MM.1S (cell line): ENCODE measurements at regions not wholly inside any gene's neighbourhood (a gene's known extent, or its start where the extent isn't known, plus 50 kb on each side); places are given as distances from the start of the nearest gene placed in this dataset.

Experiments
- CTCF ChIP-seq: fragments of 300-600 bp; sonication (generic); IDR thresholded peaks from 2 replicates; pipeline ENCODE4 v1.5.1; 2016; ENCODE audit warnings: antibody characterized with exemption, low read length, mixed read lengths
- EZH2 ChIP-seq: fragments of 300-600 bp; sonication (generic); optimal IDR thresholded peaks from 2 replicates; pipeline ENCODE3; 2017; ENCODE audit warnings: low read depth, mild to moderate bottlenecking, antibody characterized with exemption, low read length, mixed read lengths
- EZH2phosphoT487 ChIP-seq: fragments of 300-600 bp; sonication (generic); IDR thresholded peaks from 2 replicates; pipeline ENCODE4 v1.6.1; 2018; ENCODE audit warnings: antibody characterized with exemption, low read length

- TF ChIP-seq EZH2: no peak
- TF ChIP-seq CTCF: no peak
- no peak for TF ChIP-seq EZH2phosphoT487
Observed at GRCh38 chr5:125367702-125368101, 621.3 kb upstream of the ZNF608 start.
